Forelimb muscle (tissue), 1 donor: ENCODE measurements at regions not wholly inside any gene's neighbourhood (a gene's known extent, or its start where the extent isn't known, plus 50 kb on each side); places are given as distances from the start of the nearest gene placed in this dataset.
"Not testable (repeated sequence)": the region's sequence is repeated elsewhere in the genome, so short reads cannot be mapped to it uniquely, and the experiment has no call there.

Experiments
- DNase-seq: peaks from one replicate; pipeline ENCODE4 v3.0.0-alpha.2; 2013; ENCODE audit warnings: low read depth

GRCh38 chr2:136286423-136286822 is 168.5 kb upstream of the CXCR4 start:
- DNase-seq: no peak

DNA sequence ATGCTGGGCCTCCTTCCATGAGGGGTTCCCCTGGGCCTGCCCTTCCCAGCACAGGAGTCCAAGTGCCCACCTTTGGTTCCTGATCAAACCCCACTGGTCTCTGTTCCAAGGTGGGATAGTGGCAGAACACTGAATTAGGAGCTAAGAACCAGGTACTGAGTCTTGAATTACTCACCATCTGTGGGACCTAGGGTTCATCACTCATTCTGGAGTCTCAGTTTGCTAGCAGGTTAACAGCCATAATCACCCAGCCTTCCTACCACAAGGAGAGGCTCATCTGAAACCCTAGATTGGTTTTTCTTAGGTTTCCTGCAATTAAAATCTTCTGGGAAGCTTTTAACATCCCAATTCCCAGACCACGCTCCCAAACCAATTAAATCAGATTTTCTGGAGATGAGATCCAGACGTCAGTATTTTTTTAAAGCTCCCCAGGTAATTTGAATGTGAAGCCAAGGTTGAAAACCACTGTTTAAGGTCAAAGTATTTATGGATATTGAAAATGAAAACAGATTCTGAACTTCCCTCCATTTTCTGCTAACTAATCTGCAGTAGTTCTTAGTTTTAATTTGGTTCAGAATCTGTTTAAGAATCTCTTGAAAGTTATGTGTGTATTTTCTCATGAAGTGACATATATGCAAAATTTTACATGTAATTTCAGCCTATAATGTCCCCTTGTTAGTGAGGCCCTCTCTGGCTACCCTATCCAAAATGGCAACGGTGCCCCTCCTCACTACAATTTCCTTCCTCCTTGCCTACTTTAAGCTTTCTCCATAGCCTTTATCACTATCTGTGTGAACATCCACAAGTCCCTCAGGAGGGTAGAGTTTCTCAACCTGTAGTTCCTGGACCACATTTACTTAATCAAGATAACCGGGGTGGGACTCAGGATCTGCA is 166.5 kb upstream of the CXCR4 start:
- no peak for DNase-seq

GRCh38 chr2:136282251-136282650 is 164.3 kb upstream of the CXCR4 start:
- no peak for DNase-seq

DNA sequence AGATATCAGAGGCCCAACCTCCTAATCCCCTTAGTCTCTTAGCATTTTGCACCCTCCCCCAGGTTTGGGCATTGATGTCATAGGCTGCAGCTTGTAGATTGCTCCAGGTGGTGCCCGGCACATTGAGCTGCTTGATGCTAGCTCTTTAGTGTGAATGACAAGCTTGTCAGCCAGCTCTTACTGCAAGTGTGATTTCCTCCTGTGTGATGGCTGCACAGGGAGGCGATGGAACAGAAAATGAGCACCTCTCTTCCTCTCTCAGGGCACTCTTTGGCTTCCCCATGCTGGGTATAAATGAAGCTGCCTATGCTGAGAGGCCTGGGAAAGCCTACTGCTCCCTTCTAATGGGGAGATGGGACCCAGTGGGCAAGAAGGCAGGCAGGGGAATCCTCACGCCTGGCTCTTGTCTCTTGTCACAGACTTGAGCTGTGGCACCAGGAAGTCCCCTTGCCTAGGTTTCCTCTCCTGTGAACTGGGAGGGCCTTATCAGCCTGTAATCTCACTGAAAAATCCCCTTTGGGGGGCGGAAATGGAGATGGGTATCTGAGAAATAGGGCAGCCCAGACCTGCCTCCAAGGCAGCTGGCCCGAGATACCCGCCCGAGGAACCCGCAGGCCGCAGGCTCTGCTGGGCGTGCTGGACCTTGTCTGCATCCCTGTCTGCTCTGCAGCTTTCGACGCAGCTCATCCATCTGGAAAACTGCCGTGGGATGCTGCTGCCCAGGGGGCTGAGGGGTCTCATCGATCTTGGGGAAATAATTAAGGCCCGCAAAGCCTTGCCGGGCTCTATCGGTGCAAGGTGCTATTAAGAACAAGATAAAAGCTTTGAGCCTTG is 163.5 kb upstream of the CXCR4 start:
- no peak for DNase-seq

DNA sequence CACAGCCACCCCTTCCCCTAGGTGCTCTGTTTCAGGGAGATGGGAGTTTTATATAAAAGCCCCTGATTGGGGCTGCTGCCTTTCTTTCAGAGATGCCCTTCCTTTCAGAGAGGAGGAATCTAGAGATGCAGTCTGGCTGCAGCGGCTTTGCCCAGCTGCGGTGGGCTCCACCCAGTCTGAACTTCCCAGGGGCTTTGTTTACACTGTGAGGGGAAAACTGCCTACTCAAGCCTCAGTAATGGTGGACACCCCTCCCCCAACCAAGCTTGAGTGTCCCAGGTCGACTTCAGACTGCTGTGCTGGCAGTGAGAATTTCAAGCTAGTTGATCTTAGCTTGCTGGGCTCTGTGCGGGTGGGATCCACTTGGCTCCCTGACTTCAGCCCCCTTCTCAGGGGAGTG is 148.4 kb upstream of the CXCR4 start:
- DNase-seq: not testable (repeated sequence)

DNA sequence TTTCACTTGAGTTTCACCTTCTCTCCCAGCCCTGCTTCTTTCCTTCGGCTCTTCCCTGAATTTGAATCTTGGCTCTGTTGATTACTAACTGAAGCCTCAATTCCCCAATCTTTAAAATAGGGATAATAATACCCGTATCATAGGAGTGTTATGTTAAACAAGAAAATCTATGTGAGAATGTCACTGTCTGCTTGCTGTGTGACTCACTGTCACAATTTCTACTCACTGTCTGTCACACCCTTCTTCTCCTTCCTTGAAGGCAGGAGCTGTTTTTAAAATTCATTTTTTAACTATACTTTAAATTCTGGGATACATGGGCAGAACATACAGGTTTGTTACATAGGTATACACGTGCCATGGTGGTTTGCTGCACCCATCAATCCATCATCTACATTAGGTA is 141.6 kb upstream of the CXCR4 start:
- no peak for DNase-seq

DNA sequence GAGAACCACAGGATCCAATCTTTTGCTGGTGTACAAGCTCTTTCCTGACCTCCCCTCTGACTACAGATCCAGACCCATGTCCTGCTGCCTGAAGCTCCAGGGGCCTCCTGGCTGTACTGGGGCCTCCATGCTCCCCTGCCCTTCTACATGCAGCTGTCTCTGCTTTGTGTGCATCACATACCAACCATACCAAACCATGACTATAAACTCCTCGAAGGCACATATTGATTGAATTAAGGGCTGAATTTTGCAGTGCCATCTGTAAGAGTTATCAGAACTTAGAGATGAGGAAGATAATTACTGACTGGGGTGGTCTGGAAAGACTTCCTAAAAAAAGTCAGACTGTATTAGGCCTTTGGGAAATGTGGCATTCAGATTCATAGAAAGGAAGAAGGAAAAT is 139.9 kb upstream of the CXCR4 start:
- no peak for DNase-seq

- no peak for DNase-seq
These were observed 137.9 kb upstream of the CXCR4 start for GRCh38 chr2:136255648-136256461.

DNA sequence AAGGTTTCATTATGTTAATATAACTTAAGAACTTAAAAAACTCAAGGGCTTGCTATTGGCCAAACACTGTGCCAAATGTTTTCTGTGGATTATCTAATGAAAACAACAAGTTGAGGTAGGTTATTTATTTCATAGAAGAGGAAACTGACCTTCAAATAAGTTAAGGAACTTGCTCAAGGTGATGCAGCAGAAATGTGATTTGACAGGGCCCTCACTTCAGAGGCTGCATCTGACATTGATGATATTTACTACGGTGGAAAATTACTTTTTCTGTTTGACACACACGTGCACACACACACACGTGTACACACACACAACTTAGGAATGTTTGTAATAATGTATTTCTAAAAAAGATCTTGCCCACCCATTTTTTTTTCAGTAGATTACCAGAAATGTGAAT is 137.2 kb upstream of the CXCR4 start:
- DNase-seq: no peak

DNA sequence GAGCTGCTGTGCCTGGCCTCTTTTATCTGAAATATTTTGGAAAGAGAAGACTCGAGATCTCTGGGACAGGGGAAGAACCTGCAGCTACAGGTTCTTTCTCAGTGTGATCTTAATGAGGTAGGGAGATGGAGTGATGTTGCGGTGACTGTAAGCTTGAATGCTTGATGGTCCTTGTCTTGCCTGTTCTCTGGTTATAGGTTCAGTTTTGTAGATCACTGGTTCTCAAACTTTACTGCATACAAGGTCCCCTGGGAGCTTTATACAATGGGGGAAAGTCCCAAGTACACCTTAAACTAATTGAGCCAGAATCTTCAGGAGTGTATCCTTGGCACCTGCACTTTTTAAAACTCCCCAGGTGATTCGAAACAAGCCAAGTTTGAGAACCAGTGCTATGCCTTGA is 136.7 kb upstream of the CXCR4 start:
- DNase-seq: no peak

GRCh38 chr2:136253288-136254004 is 135.5 kb upstream of the CXCR4 start:
- no peak for DNase-seq

GRCh38 chr2:136251885-136252585 is 134.1 kb upstream of the CXCR4 start:
- no peak for DNase-seq

- no peak for DNase-seq
These were observed 133.4 kb upstream of the CXCR4 start for GRCh38 chr2:136251197-136251884.

DNA sequence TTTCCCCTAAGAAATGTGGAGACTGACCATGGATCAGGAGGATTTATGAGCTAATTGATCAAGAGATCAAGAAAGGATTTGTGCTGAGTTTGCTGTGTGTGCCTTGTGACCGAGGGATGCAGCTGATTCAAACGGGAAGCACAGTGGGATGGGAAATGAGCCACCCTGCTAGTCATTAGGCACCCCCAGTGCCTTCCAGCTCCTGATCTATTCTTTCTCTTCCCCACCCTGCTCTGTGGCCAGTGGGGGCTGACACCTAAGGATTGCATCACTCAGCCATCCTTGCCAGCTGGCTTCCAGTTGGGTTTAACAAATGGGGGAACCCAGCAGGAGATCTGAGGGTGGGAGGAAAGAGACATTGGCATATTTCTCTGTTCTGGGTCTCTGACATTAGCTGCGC is 132.2 kb upstream of the CXCR4 start:
- no peak for DNase-seq

DNA sequence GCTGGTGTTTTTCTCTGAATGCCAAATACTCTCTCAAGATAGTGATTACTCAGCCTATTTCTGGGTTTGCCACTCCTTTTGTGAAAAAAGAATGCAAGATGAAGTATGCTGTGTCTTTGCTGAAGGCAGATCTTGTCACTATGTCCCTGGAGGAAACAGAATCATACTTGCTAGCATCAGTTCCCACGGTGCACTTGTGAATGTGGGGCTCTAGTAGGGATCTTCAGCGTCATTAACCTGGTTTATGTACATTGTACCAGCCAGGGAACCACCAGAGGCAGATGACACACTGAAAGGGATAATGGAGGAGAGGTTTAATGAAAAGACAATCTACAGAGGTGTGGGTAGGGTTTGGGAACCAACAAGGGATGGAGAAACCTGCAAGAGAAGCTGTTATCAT is 131.0 kb upstream of the CXCR4 start:
- DNase-seq: no peak

- no peak for DNase-seq
These were observed 130.3 kb upstream of the CXCR4 start for GRCh38 chr2:136248242-136248641.

DNA sequence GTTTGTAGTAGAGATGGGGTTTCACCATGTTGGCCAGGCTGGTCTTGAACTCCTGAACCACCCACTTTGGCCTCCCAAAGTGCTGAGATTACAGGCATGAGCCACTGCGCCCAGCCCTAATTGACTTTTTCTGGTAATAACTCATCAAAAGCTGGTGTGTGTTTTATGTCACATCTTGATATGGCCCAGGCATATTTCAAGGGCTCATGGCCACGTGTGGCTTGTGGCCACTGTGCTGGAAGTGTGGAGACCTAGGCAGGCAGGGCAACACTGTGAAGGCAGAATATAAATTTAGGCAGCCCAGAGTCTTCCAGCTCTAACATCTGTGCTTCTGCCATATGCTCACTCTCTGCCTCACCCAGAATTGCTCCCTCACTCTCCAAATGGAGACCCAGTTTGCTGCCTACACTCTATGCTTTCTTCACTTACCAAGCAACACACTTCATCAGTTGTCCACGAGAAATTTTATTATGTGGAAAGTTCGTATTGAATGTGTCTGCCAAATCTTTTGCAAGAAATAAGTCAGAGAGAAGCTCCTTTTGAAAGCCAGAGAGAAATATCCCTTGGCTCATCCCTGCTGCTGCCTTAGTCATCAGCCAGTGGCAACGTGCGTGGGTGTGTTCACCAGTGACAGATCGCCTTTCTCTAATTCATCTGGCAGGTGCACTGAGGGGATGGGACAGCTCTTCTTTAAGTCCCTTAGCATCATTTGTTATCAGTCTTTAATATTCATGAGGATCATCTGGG is 129.4 kb upstream of the CXCR4 start:
- no peak for DNase-seq

- no peak for DNase-seq
These were observed 128.2 kb upstream of the CXCR4 start for GRCh38 chr2:136246086-136246669.

DNA sequence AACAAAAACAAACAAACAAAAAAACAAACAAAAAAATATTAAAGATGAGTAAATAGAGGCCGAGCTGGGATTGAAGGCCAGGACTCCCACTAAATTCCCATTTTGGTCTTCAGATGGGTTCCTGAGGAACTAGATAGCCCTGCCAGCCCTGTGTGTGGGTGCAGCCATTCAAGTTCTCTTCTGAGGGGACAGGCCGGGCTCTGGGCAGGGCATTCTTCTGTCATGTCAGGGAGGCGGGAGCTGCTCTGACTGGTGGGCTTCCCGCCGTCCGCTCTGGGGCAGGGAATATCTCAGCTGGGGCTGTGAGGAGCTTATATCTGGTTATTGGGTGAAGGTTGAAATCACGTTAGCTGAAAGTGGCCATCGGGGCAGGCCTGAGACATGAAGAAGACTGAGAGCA is 127.3 kb upstream of the CXCR4 start:
- DNase-seq: no peak
